ENCODE measurements at regions not wholly inside any gene's neighbourhood (a gene's known extent, or its start where the extent isn't known, plus 50 kb on each side); places are given as distances from the start of the nearest gene placed in this dataset.

GRCh38 chr7:25361387-25361786 is 133.1 kb upstream of the NPVF start:
- no peak for DNase-seq (ENCODE audit: low read depth)

GRCh38 chr7:25361863-25362262 is 133.6 kb upstream of the NPVF start:
- DNase-seq (ENCODE audit: low read depth): no peak

GRCh38 chr7:25368599-25369201 is 140.4 kb upstream of the NPVF start:
- DNase-seq (ENCODE audit: low read depth): no peak

- DNase-seq (ENCODE audit: low read depth): no peak
Observed at GRCh38 chr7:25369786-25370185, 141.5 kb upstream of the NPVF start.

GRCh38 chr7:25371972-25372371 is 143.7 kb upstream of the NPVF start:
- DNase-seq (ENCODE audit: low read depth): no peak

- DNase-seq (ENCODE audit: low read depth): no peak
Observed at GRCh38 chr7:25375805-25376600, 147.7 kb upstream of the NPVF start.

GRCh38 chr7:25379351-25380300 is 151.3 kb upstream of the NPVF start:
- no peak for DNase-seq (ENCODE audit: low read depth)

GRCh38 chr7:25381818-25382589 is 153.7 kb upstream of the NPVF start:
- no peak for DNase-seq (ENCODE audit: low read depth)

- no peak for DNase-seq (ENCODE audit: low read depth)
Observed at GRCh38 chr7:25382869-25383268, 154.6 kb upstream of the NPVF start.

GRCh38 chr7:25383402-25383801 is 155.1 kb upstream of the NPVF start:
- DNase-seq (ENCODE audit: low read depth): no peak

- DNase-seq (ENCODE audit: low read depth): no peak
Observed at GRCh38 chr7:25384788-25385505, 156.7 kb upstream of the NPVF start.

- no peak for DNase-seq (ENCODE audit: low read depth)
Observed at GRCh38 chr7:25385506-25386136, 157.3 kb upstream of the NPVF start.

- no peak for DNase-seq (ENCODE audit: low read depth)
Observed at GRCh38 chr7:25386311-25386744, 158.0 kb upstream of the NPVF start.

- no peak for DNase-seq (ENCODE audit: low read depth)
Observed at GRCh38 chr7:25388681-25389080, 160.4 kb upstream of the NPVF start.

- DNase-seq (ENCODE audit: low read depth): no peak
Observed at GRCh38 chr7:25389489-25390106, 161.3 kb upstream of the NPVF start.

- DNase-seq (ENCODE audit: low read depth): no peak
Observed at GRCh38 chr7:25391295-25391861, 163.1 kb upstream of the NPVF start.

- DNase-seq (ENCODE audit: low read depth): no peak
Observed at GRCh38 chr7:25391961-25392587, 163.8 kb upstream of the NPVF start.

- no peak for DNase-seq (ENCODE audit: low read depth)
Observed at GRCh38 chr7:25392588-25393338, 164.5 kb upstream of the NPVF start.

- no peak for DNase-seq (ENCODE audit: low read depth)
Observed at GRCh38 chr7:25395976-25396375, 167.7 kb upstream of the NPVF start.
